ENCODE measurements at regions not wholly inside any gene's neighbourhood (a gene's known extent, or its start where the extent isn't known, plus 50 kb on each side); places are given as distances from the start of the nearest gene placed in this dataset.

- Histone ChIP-seq H3K4me1 (ENCODE audit: control insufficient read depth, insufficient read depth, low read length) (no peaks in the 10 kb centered on the region), H3K9me3 (ENCODE audit: control insufficient read depth, low read depth, low read length) (no peaks in the 10 kb centered on the region), H3K27ac (ENCODE audit: low read length) (no peak overlapping the region), H3K36me3 (ENCODE audit: control insufficient read depth, insufficient read depth, low read length) (no peaks in the 10 kb centered on the region), H3K4me3 (ENCODE audit: low read length) (no peak overlapping the region), H3K27me3 (ENCODE audit: control insufficient read depth, insufficient read depth, low read length) (no peaks in the 10 kb centered on the region)
- 71% methylated on average over 1 of the region's 2 CpGs for WGBS (ENCODE audit: insufficient coverage, low lambda C conversion rate)
- no peak for DNase-seq
These were observed 505.1 kb downstream of the CETN3 start for GRCh38 chr5:89904442-89904841.

- Histone ChIP-seq H3K27me3 (ENCODE audit: control insufficient read depth, insufficient read depth, low read length) (no peaks in the 10 kb centered on the region), H3K27ac (ENCODE audit: low read length) (no peak overlapping the region), H3K9me3 (ENCODE audit: control insufficient read depth, low read depth, low read length) (no peaks in the 10 kb centered on the region), H3K36me3 (ENCODE audit: control insufficient read depth, insufficient read depth, low read length) (no peaks in the 10 kb centered on the region), H3K4me3 (ENCODE audit: low read length) (no peak overlapping the region), H3K4me1 (ENCODE audit: control insufficient read depth, insufficient read depth, low read length) (no peaks in the 10 kb centered on the region)
- DNase-seq = no peak
- no CpG with 5 or more reads among the region's 4 CpGs for WGBS (ENCODE audit: insufficient coverage, low lambda C conversion rate)
These were observed 507.6 kb downstream of the CETN3 start for GRCh38 chr5:89901983-89902382.

- Histone ChIP-seq H3K27ac (ENCODE audit: low read length) (no peak overlapping the region), H3K36me3 (ENCODE audit: control insufficient read depth, insufficient read depth, low read length) (no peaks in the 10 kb centered on the region)
These were observed 508.2 kb downstream of the CETN3 start for GRCh38 chr5:89901346-89901745.

GRCh38 chr5:89900346-89900745, 509.2 kb downstream of the CETN3 start:
- no peaks in the 10 kb centered on the region for H3K36me3 ChIP-seq (ENCODE audit: control insufficient read depth, insufficient read depth, low read length)
- H3K4me1 ChIP-seq (ENCODE audit: control insufficient read depth, insufficient read depth, low read length) = no peaks in the 10 kb centered on the region
- H3K27ac ChIP-seq (ENCODE audit: low read length) = no peak overlapping the region
- H3K27me3 ChIP-seq (ENCODE audit: control insufficient read depth, insufficient read depth, low read length) = no peaks in the 10 kb centered on the region
- no peak for DNase-seq
- no CpG with 5 or more reads among the region's 1 CpG for WGBS (ENCODE audit: insufficient coverage, low lambda C conversion rate)
- H3K4me3 ChIP-seq (ENCODE audit: low read length) = no peak overlapping the region
- H3K9me3 ChIP-seq (ENCODE audit: control insufficient read depth, low read depth, low read length) = peaks cover under 1% of the 10 kb centered on the region

More at GRCh38 chr5:89901346-89901745, 508.2 kb downstream of the CETN3 start:
- WGBS (ENCODE audit: insufficient coverage, low lambda C conversion rate) = 80% methylated on average over 1 of the region's 1 CpG
- Histone ChIP-seq H3K4me3 (ENCODE audit: low read length) (no peak overlapping the region), H3K4me1 (ENCODE audit: control insufficient read depth, insufficient read depth, low read length) (no peaks in the 10 kb centered on the region), H3K9me3 (ENCODE audit: control insufficient read depth, low read depth, low read length) (no peaks in the 10 kb centered on the region), H3K27me3 (ENCODE audit: control insufficient read depth, insufficient read depth, low read length) (no peaks in the 10 kb centered on the region)
- DNase-seq = no peak

- Histone ChIP-seq H3K27ac (ENCODE audit: low read length) (no peak overlapping the region), H3K9me3 (ENCODE audit: control insufficient read depth, low read depth, low read length) (peaks cover 6% of the 10 kb centered on the region), H3K4me1 (ENCODE audit: control insufficient read depth, insufficient read depth, low read length) (no peaks in the 10 kb centered on the region), H3K4me3 (ENCODE audit: low read length) (no peak overlapping the region), H3K27me3 (ENCODE audit: control insufficient read depth, insufficient read depth, low read length) (no peaks in the 10 kb centered on the region), H3K36me3 (ENCODE audit: control insufficient read depth, insufficient read depth, low read length) (no peaks in the 10 kb centered on the region)
- DNase-seq = no peak
These were observed 510.0 kb downstream of the CETN3 start for GRCh38 chr5:89899559-89899958.

- Histone ChIP-seq H3K36me3 (ENCODE audit: control insufficient read depth, insufficient read depth, low read length) (no peaks in the 10 kb centered on the region), H3K27me3 (ENCODE audit: control insufficient read depth, insufficient read depth, low read length) (no peaks in the 10 kb centered on the region), H3K9me3 (ENCODE audit: control insufficient read depth, low read depth, low read length) (peaks cover 11% of the 10 kb centered on the region), H3K4me3 (ENCODE audit: low read length) (no peak overlapping the region), H3K27ac (ENCODE audit: low read length) (no peak overlapping the region), H3K4me1 (ENCODE audit: control insufficient read depth, insufficient read depth, low read length) (no peaks in the 10 kb centered on the region)
- WGBS (ENCODE audit: insufficient coverage, low lambda C conversion rate) = 67% methylated on average over 1 of the region's 2 CpGs
- no peak for DNase-seq
These were observed 516.0 kb downstream of the CETN3 start for GRCh38 chr5:89893546-89893945.

- H3K4me3 ChIP-seq (ENCODE audit: low read length) = no peak overlapping the region
- no peaks in the 10 kb centered on the region for H3K36me3 ChIP-seq (ENCODE audit: control insufficient read depth, insufficient read depth, low read length)
- no peaks in the 10 kb centered on the region for H3K27me3 ChIP-seq (ENCODE audit: control insufficient read depth, insufficient read depth, low read length)
- no peaks in the 10 kb centered on the region for H3K9me3 ChIP-seq (ENCODE audit: control insufficient read depth, low read depth, low read length)
- DNase-seq = no peak
- no peaks in the 10 kb centered on the region for H3K4me1 ChIP-seq (ENCODE audit: control insufficient read depth, insufficient read depth, low read length)
- no peak overlapping the region for H3K27ac ChIP-seq (ENCODE audit: low read length)
These were observed 523.9 kb downstream of the CETN3 start for GRCh38 chr5:89885670-89886069.

GRCh38 chr5:89883967-89884366, 525.6 kb downstream of the CETN3 start:
- no peak overlapping the region for H3K27ac ChIP-seq (ENCODE audit: low read length)
- no peak for DNase-seq
- H3K4me1 ChIP-seq (ENCODE audit: control insufficient read depth, insufficient read depth, low read length) = no peaks in the 10 kb centered on the region
- H3K4me3 ChIP-seq (ENCODE audit: low read length) = no peak overlapping the region
- H3K36me3 ChIP-seq (ENCODE audit: control insufficient read depth, insufficient read depth, low read length) = no peaks in the 10 kb centered on the region
- H3K9me3 ChIP-seq (ENCODE audit: control insufficient read depth, low read depth, low read length) = no peaks in the 10 kb centered on the region
- H3K27me3 ChIP-seq (ENCODE audit: control insufficient read depth, insufficient read depth, low read length) = no peaks in the 10 kb centered on the region

GRCh38 chr5:89878140-89879132, 531.1 kb downstream of the CETN3 start:
- Histone ChIP-seq H3K27ac (ENCODE audit: low read length) (no peak overlapping the region), H3K4me1 (ENCODE audit: control insufficient read depth, insufficient read depth, low read length) (no peaks in the 10 kb centered on the region)
- no peak for DNase-seq

GRCh38 chr5:89871906-89872305, 537.6 kb downstream of the CETN3 start:
- Histone ChIP-seq H3K27me3 (ENCODE audit: control insufficient read depth, insufficient read depth, low read length) (no peaks in the 10 kb centered on the region), H3K4me1 (ENCODE audit: control insufficient read depth, insufficient read depth, low read length) (no peaks in the 10 kb centered on the region), H3K4me3 (ENCODE audit: low read length) (no peak overlapping the region), H3K27ac (ENCODE audit: low read length) (no peak overlapping the region), H3K9me3 (ENCODE audit: control insufficient read depth, low read depth, low read length) (no peaks in the 10 kb centered on the region), H3K36me3 (ENCODE audit: control insufficient read depth, insufficient read depth, low read length) (no peaks in the 10 kb centered on the region)
- no peak for DNase-seq
- WGBS (ENCODE audit: insufficient coverage, low lambda C conversion rate) = 67% methylated on average over 2 of the region's 2 CpGs

More at GRCh38 chr5:89878140-89879132, 531.1 kb downstream of the CETN3 start:
- Histone ChIP-seq H3K36me3 (ENCODE audit: control insufficient read depth, insufficient read depth, low read length) (no peaks in the 10 kb centered on the region), H3K4me3 (ENCODE audit: low read length) (no peak overlapping the region), H3K27me3 (ENCODE audit: control insufficient read depth, insufficient read depth, low read length) (no peaks in the 10 kb centered on the region), H3K9me3 (ENCODE audit: control insufficient read depth, low read depth, low read length) (no peaks in the 10 kb centered on the region)
- WGBS (ENCODE audit: insufficient coverage, low lambda C conversion rate) = 92% methylated on average over 2 of the region's 9 CpGs

GRCh38 chr5:89869346-89869745, 540.2 kb downstream of the CETN3 start:
- no peaks in the 10 kb centered on the region for H3K4me1 ChIP-seq (ENCODE audit: control insufficient read depth, insufficient read depth, low read length)
- WGBS (ENCODE audit: insufficient coverage, low lambda C conversion rate) = no CpG with 5 or more reads among the region's 2 CpGs
- H3K4me3 ChIP-seq (ENCODE audit: low read length) = no peak overlapping the region
- H3K36me3 ChIP-seq (ENCODE audit: control insufficient read depth, insufficient read depth, low read length) = no peaks in the 10 kb centered on the region
- H3K27me3 ChIP-seq (ENCODE audit: control insufficient read depth, insufficient read depth, low read length) = no peaks in the 10 kb centered on the region
- no peaks in the 10 kb centered on the region for H3K9me3 ChIP-seq (ENCODE audit: control insufficient read depth, low read depth, low read length)
- no peak overlapping the region for H3K27ac ChIP-seq (ENCODE audit: low read length)
- no peak for DNase-seq

All from large intestine (tissue), 3 donors.